D341Med (cell line): ENCODE measurements at regions not wholly inside any gene's neighbourhood (a gene's known extent, or its start where the extent isn't known, plus 50 kb on each side); places are given as distances from the start of the nearest gene placed in this dataset.
A peak's percentile ranks its signal among the peaks of the same experiment; 100 is the strongest.

ENCODE experiments used
- DNase-seq: peaks from one replicate; pipeline ENCODE4 v3.0.0; 2012; ENCODE audit warnings: low spot score

DNA sequence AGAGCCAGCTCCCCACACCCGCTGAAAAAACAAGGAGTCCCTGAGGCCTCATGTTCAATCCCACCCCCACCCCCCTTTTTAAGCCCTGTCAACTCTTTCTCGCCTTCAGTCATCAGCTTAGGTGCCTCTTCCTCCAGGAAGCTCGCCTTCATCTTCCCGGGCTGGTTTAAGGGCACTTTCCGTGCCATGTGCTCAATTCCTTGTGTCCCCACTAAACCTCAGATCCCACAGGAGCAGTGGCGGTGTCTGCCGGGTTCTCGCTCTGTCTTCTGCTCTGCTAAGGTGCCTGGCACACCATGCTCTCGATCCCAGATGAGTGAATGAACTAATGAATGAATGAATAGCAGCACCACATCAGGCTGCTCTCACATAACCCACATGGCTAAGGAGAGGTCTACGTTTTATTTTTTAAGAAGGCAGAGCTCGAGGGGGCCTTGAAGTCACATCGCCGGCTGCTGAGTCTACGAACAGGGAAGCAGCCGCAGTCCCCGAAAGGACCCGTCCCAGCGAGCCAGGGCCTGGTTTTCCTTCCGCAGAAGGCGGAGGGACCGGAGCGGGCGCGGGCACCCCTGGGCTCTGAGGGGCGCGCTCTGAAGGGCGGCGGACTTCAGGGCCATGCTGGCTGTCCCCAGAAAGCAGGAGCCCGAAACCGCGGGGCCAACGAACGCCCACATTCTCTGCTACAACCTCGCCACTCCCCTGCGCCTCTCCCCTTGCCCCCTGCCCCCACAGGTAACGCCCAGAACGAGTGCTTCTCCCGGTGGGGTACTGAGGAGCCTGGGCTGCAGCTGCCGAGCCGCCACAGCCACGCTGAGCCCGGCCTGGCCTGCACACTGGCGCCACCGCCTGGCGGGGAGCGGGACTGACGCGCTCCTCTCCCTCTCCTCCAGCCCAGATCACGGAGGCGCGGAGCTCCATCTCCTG, 73.4 kb upstream of the KCNMA1 start:
- peak; percentile 88 for DNase-seq

DNA sequence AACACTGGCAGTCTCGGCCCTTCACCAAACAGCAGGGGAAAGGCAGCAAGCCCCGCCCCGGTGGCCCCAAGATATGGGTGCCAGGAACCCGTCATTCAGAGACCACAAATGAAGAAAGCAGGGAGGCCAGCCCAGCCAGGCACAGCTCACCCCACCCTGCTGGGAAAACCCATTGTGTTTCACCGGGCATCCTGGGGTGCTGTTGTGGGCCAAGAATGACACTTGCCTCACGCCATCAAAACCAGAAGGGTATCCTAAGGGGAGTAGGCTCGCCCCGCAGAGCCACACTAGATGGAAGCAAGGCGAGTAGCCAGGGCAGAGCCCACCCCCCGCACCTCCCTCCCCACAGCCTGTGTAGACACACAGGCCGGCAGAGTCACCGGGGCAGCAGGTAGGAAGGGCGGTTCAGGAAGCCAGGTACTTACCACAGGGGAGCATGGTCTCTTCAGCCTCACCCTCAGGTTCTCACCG, 72.5 kb upstream of the KCNMA1 start:
- DNase-seq = no peak

DNA sequence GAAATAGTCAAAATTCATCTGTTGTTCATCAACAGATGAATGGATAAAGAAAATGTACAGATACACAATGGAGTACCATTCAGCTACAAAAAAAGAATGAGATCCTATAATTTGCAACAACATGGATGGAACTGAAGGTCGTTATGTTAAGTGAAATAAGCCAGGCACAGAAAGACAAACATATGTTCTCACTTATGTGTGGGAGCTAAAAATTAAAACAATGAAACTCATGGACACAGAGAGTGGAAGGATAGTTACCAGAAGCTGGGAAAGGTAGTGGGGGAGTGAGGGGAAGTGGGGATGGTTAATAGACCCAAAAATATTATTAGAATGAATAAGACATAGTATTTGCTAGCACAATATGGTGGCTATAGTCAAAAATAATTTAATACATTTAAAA, 70.0 kb upstream of the KCNMA1 start:
- DNase-seq = no peak

- no peak for DNase-seq
Measured at GRCh38 chr10:77702166-77702565, 64.6 kb upstream of the KCNMA1 start.

DNA sequence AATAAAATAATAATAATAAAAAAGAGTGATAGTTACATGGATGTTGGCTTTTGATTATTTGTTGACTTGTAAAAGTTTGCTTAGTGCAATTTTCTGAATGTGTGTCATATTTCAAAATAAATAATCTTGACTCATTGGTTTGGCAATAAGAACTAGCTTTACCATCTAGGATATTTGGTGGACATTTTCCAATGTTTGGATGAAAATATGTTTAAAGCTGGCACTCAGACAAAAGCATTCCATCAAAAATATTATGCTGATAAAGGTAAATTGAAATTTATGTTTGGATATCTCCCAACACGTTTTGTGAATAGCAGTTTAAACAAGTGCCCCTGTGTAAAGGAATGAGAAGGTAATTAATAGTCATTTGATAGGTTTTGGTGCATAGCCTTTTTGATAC, 62.5 kb upstream of the KCNMA1 start:
- DNase-seq = no peak

- DNase-seq = no peak
Measured at GRCh38 chr10:77699080-77699645, 61.6 kb upstream of the KCNMA1 start.

- DNase-seq = no peak
Measured at GRCh38 chr10:77698267-77698931, 60.8 kb upstream of the KCNMA1 start.

GRCh38 chr10:77696584-77696983, 59.0 kb upstream of the KCNMA1 start:
- no peak for DNase-seq

DNA sequence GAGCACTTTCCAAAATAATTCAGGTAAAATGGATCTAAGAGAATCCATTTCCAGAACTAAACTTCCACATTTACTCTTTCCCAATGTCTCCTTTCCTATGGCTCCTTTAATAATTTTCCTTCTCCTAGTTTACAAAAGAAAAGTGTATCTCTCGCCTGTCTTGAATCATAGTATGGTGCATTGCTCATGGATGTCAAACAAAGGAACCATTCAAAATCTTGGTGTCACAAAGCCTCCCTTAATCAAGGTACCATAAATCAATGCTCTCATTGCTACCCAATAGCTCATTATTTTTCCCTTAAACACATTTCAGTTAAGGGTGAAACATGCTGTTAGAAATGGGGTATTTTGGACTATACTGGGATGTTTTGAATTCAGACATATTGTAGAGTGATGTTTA, 57.6 kb upstream of the KCNMA1 start:
- DNase-seq = no peak

DNA sequence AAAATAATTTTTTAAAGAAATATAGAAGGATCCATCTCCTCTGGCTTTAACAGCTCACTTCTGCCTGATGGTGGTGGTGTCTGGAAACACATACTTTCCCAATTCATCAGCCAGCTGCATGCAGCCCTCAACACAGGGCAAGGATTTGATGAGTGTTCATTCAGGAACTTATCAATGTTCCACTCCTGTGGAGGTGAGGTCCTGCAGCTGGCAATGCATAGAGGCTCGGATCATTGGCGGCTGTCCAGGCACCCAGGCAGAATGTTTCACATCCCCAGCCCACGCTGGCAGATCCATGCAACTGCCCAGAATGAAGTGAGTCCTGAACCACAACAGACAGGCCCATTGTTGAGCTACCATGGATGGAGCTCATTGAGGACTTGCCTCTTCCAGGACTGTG, 55.2 kb upstream of the KCNMA1 start:
- DNase-seq = no peak

DNA sequence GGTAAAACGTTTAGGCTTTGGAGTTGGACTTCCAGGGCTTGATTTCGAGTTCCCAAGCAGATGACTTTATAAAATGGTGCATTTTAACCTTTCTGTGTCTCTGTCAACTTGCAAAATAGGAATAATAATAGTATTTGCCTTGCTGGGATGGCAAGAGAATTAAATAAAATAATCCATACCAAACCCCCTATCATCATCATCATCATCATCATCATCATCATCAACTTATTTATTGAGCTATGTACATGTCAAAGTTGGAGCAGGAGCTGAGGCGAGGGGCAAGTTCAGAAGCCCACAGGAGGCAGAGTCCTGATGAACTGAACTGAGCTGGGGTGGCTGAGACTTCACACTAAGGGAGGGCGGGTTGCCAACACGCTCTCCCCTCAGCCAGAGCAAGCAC, 51.7 kb upstream of the KCNMA1 start:
- no peak for DNase-seq

GRCh38 chr10:77687621-77688020, 50.0 kb upstream of the KCNMA1 start:
- no peak for DNase-seq
